ENCODE measurements at regions not wholly inside any gene's neighbourhood (a gene's known extent, or its start where the extent isn't known, plus 50 kb on each side); places are given as distances from the start of the nearest gene placed in this dataset.

- 9% methylated on average over 3 of the region's 3 CpGs for WGBS (ENCODE audit: missing lambda C conversion rate)
- DNase-seq (ENCODE audit: low read depth in 1 of 2, low spot score in 1 of 2): no peak
- TF ChIP-seq EP300 (IDR thresholded peaks at IDR 0.05) (no peak), ZC3H11A (IDR thresholded peaks at IDR 0.05) (peak; percentile 62)
- Histone ChIP-seq H3K27ac (no peak overlapping the region), H3K4me2 (no peak overlapping the region), H3K9me3 (no peaks in the 10 kb centered on the region; the same call in 2 of the 3 replicates), H3K4me1 (no peaks in the 10 kb centered on the region), H3K4me3 (no peak overlapping the region)
- ATAC-seq: no peak
- CTCF ChIA-PET: no interaction called here
- POLR2A ChIA-PET: no interaction called here
- FAIRE-seq: no peak
These were observed 694.5 kb downstream of the TRHDE start for GRCh38 chr12:72966684-72967083.

GRCh38 chr12:72974954-72975555 lies 702.9 kb downstream of the TRHDE start:
- Histone ChIP-seq H3K27ac (no peak overlapping the region), H3K9me3 (no peaks in the 10 kb centered on the region), H3K4me1 (no peaks in the 10 kb centered on the region), H3K4me3 (no peak overlapping the region), H3K4me2 (no peak overlapping the region)
- FAIRE-seq (no peak), ATAC-seq (no peak), DNase-seq (ENCODE audit: low read depth in 1 of 2, low spot score in 1 of 2) (no peak)
- WGBS (ENCODE audit: missing lambda C conversion rate): 43% methylated on average over 10 of the region's 10 CpGs
- ChIA-PET POLR2A (no interaction called here), CTCF (interaction anchor here (1.5 kb wide), 1 partner anchor 10 kb away, joined by 3 read pairs; no protein-coding TSS in a partner anchor)
- TF ChIP-seq SMC3 (IDR thresholded peaks at IDR 0.05): no peak
- TF ChIP-seq HOXB13 (CRISPR knock-in tag; IDR thresholded peaks at IDR 0.05; ENCODE audit: low read depth): no peak
- no peak for TF ChIP-seq PHF8 (IDR thresholded peaks at IDR 0.05; ENCODE audit: borderline replicate concordance, low read depth)
- no peak for TF ChIP-seq MYC (IDR thresholded peaks at IDR 0.05; ENCODE audit: borderline replicate concordance, low read length)
- no peak for TF ChIP-seq FOXS1 (CRISPR knock-in tag; IDR thresholded peaks at IDR 0.05)
- no peak for TF ChIP-seq USF2 (IDR thresholded peaks at IDR 0.05)
- TF ChIP-seq TP53 (CRISPR knock-in tag; IDR thresholded peaks at IDR 0.05): no peak
- no peak for TF ChIP-seq ZFP36 (IDR thresholded peaks at IDR 0.05; ENCODE audit: borderline replicate concordance, partially characterized antibody)
- TF ChIP-seq HDAC2 (IDR thresholded peaks at IDR 0.05): no peak

GRCh38 chr12:72978999-72979398 lies 706.8 kb downstream of the TRHDE start:
- Histone ChIP-seq H3K4me2 (no peak overlapping the region), H3K27ac (no peak overlapping the region), H3K9me3 (no peaks in the 10 kb centered on the region), H3K4me1 (no peaks in the 10 kb centered on the region), H3K4me3 (no peak overlapping the region)
- TF ChIP-seq KDM5A (IDR thresholded peaks at IDR 0.05): no peak
- TF ChIP-seq CBX2 (IDR thresholded peaks at IDR 0.05; ENCODE audit: borderline replicate concordance, low read depth): no peak
- TF ChIP-seq EP300 (IDR thresholded peaks at IDR 0.05): no peak
- no peak for TF ChIP-seq BHLHE40 (IDR thresholded peaks at IDR 0.05; ENCODE audit: low read depth, low read length)
- no peak for TF ChIP-seq CEBPB (IDR thresholded peaks at IDR 0.05)
- TF ChIP-seq ZSCAN20 (CRISPR knock-in tag; IDR thresholded peaks at IDR 0.05): no peak
- TF ChIP-seq TFCP2L1 (CRISPR knock-in tag; IDR thresholded peaks at IDR 0.05): no peak
- no peak for TF ChIP-seq MYC (IDR thresholded peaks at IDR 0.05; ENCODE audit: borderline replicate concordance, low read length)
- no peak for TF ChIP-seq RNF2 (IDR thresholded peaks at IDR 0.05; ENCODE audit: borderline replicate concordance, low read depth)
- no peak for TF ChIP-seq REST (IDR thresholded peaks at IDR 0.05)
- 82% methylated on average over 4 of the region's 4 CpGs for WGBS (ENCODE audit: missing lambda C conversion rate)
- ChIA-PET POLR2A (no interaction called here), CTCF (no interaction called here)
- ATAC-seq (no peak), FAIRE-seq (no peak), DNase-seq (ENCODE audit: low read depth in 1 of 2, low spot score in 1 of 2) (no peak)

All from A549 (cell line).